EH (cell line): ENCODE measurements at regions not wholly inside any gene's neighbourhood (a gene's known extent, or its start where the extent isn't known, plus 50 kb on each side); places are given as distances from the start of the nearest gene placed in this dataset.
A peak's percentile ranks its signal among the peaks of the same experiment; 100 is the strongest.
"Not testable (repeated sequence)": the region's sequence is repeated elsewhere in the genome, so short reads cannot be mapped to it uniquely, and the experiment has no call there.

Source experiments
- DNase-seq: peaks from one replicate; pipeline ENCODE4 v3.0.0-alpha.2; 2015; ENCODE audit warnings: low read depth

- DNase-seq, result no peak
These were observed 636.8 kb downstream of the PRR16 start for GRCh38 chr5:121100931-121101330.

- DNase-seq, result no peak
These were observed 641.8 kb downstream of the PRR16 start for GRCh38 chr5:121105921-121106320.

DNA sequence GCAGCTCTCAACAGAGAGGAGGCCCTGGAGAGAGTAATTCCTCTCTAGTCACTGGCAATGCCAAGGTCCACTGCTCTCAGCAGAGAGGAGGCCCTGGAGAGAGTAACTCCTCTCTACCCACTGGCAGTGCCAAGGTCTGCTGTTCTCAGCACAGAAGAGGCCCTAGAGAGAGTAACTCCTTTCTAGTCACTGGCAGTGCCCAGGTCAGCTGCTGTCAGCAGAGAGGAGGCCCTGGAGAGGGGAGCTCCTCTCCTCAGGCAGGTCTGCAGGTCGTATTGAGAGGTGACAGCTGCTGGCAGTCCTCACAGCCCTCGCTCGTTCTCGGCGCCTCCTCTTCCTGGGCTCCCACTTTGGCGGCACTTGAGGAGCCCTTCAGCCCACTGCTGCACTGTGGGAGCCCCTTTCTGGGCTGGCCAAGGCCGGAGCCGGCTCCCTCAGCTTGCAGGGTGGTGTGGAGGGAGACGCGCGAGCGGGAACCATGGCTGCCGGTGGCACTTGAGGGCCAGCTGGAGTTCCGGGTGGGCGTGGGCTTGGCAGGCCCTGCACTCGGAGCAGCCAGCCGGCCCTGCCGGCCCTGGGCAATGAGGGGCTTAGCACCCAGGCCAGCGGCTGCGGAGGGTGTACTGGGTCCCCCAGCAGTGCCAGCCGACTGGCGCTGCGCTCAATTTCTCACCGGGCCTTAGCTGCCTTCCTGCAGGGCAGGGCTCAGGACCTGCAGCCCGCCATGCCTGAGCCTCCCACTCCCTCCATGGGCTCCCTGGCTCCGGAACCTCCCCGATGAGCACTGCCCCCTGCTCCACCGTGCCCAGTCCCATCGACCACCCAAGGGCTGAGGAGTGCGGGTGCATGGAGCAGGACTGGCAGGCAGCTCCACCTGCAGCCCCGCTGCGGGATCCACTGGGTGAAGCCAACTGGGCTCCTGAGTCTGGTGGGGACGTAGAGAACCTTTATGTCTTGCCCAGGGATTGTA lies 642.9 kb downstream of the PRR16 start:
- not testable (repeated sequence) for DNase-seq

DNA sequence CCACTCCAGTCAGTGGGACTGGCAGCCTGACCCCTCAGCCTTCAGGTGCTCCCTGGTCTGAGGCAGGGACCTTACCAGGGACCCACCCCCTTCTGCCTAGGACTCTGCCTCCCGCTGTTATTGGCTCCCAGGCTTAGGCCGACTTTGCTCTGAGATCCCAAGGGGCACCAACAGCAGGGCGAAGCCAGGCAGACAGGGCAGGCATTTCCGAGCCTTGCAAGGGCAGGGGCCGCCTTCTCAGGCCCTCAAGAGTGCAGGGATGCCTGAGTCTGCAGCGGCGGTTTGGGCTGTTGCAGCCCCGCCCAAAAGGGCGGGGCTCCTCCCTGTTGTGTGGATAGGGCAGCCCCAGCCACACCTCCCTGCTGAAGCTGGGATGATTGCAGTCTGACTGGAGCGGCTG lies 644.6 kb downstream of the PRR16 start:
- peak; percentile 2 for DNase-seq

- no peak for DNase-seq
These were observed 645.7 kb downstream of the PRR16 start for GRCh38 chr5:121109817-121110216.

DNA sequence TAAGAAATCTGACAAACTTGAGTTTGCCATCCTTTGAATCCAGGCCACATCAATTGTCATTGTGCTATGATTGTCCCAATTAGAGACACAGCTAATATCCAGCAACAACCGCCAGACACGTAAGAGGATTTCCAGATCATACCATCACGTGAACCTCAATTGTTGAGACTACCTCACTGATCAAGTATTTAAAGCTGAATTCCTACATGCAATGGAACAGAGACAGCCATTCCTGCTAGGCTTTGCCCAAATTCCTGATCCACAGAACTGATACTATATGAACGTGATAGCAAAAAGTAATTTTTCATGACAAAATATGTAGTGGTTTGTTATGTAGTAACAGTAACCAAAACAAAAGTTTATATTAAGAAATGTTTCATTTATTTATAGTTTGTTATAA lies 657.7 kb downstream of the PRR16 start:
- no peak for DNase-seq

GRCh38 chr5:121138495-121138907 lies 674.4 kb downstream of the PRR16 start:
- DNase-seq, result no peak

DNA sequence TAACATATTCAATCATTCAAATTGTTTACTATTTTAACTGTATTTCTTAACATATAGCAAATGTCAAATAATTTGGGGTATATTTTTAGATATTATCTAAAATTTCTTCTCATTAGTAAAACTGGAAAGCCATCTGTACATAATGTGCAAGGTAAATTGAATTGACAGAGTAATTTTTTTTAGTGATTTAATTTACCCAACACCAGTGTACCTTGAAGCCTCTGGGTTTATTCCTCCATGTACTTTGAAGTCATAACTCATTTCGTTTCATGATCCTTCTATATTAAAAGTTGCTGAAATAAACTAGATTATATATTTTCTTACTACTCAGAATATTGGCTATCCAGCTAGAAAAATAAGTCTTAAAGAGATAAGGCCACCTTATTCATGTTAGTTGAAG lies 674.9 kb downstream of the PRR16 start:
- no peak for DNase-seq

GRCh38 chr5:121144764-121145163 lies 680.7 kb downstream of the PRR16 start:
- peak; percentile 0 for DNase-seq

GRCh38 chr5:121151534-121151933 lies 687.4 kb downstream of the PRR16 start:
- no peak for DNase-seq

DNA sequence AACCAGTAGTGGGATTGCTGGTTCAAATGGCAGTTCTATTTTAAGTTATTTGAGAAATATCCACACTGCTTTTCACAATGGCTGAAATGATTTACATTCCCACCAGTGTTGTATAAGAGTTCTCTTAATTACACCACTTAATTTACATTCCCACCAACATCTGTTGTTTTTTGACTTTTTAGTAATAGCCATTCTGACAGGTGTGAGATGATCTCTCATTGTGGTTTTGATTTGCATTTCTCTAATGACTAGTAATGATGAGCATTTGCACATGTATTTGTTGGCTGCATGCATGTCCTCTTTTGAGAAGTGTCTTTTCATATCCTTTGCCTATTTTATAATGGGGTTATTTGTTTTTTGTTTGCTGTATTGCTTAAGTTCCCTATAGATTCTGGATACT lies 688.3 kb downstream of the PRR16 start:
- no peak for DNase-seq

DNA sequence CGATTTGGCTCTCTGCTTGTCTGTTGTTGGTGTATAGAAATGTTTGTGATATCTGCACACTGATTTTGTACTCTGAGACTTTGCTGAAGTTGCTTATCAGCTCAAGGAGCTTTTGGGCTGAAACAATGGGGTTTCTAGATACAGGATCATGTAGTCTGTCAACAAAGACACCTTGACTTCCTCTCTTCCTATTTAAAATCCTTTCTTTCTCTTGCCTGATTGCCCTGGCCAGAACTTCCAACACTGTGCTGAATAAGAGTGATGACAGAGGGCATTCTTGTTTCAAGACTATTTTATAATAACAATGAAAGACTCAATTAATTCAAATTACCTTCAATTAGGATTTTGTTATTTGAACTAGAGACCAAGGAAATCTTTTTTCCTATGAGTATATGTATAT lies 692.5 kb downstream of the PRR16 start:
- no peak for DNase-seq

- DNase-seq, result no peak
These were observed 693.2 kb upstream of the FTMT start for GRCh38 chr5:121158451-121158850.

DNA sequence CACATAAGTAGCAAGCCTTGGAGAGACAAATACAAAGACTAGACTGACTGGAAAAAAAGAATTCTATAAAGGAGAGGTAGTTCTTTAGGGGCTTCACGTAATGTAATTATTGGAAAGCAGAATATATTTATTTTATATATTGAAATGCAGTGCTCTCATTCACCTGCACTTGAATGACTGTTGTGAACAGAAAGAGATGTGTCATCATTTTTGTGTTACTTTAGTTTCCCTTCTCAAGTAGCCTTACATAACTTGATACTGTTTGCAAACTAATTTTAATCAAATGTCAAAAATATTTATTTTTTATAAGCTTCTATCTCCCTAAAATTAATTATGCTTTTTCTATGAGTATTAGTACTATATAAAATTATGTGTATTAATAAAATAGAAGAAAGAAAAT lies 691.1 kb upstream of the FTMT start:
- DNase-seq, result no peak

DNA sequence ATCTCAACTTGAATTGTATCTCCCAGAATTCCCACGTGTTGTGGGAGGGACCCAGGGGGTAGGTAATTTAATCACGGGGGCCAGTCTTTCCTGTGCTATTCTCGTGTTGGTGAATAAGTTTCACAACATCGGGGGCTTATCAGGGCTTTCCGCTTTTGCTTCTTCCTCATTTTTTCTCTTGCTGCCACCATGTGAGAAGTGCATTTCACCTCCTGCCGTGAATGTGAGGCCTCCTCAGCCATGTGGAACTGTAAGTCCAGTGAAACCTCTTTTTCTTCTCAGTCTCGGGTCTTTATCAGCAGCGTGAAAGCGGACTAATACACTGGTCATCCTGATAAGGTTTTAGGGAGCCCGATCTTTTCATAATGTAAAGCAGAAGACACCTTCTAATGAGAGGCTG lies 687.0 kb upstream of the FTMT start:
- DNase-seq, result no peak

- no peak for DNase-seq
These were observed 680.3 kb upstream of the FTMT start for GRCh38 chr5:121171361-121171760.

DNA sequence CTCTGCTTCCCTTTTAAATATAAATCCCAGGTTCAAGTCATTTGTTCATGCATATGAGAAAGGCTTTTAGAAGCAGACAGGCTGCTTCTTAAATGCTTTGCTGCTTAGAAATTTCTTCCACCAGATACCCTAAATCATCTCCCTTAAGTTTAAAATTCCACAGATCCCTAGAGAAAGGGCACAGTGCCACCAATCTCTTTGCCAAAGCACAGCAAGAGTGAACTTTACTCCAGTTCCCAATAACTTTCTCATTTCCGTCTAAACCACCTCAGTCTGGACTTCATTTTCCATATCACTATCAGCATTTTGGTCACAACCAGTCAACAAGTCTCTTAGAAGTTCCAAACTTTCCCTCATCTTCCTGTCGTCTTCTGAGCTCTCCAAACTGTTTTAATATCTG lies 679.8 kb upstream of the FTMT start:
- DNase-seq, result no peak

DNA sequence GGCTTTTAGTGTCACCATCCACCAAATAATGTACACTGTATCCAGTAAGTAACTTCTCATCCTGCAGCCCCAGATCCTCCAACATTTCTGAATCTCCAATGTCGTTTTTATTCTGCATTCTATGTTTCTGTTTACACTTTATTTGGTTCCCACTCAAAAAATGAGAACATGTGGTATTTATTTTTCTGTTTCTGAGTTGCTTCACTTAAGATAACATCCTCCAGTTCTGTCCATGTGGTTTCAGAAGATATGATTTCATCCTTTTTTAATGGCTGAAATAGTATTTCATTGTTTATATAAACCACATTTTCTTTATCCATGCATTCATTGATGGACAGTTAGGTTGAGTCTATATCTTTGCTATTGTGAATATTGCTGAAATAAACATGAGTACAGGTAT lies 677.3 kb upstream of the FTMT start:
- no peak for DNase-seq

GRCh38 chr5:121175986-121176385 lies 675.7 kb upstream of the FTMT start:
- DNase-seq, result no peak

- DNase-seq, result no peak
These were observed 668.7 kb upstream of the FTMT start for GRCh38 chr5:121182788-121183490.

DNA sequence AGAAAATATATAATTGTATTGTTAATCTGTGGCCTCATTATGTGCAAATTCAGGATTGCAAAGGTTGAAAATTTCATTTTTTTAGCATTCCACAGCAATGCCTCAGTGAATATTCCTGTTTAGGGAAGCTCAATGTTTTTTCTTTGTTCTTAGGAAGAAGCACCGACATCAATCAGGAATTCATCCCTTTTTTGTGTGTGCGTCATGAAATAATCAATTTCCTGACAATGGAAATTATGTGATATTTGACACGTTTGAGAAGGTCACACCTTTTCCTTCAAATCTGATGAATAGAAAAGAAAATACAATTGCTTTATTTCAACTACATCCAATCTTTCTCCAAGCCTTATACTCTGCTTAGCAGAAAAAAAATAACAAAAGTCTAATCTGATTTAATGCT lies 662.8 kb upstream of the FTMT start:
- no peak for DNase-seq

DNA sequence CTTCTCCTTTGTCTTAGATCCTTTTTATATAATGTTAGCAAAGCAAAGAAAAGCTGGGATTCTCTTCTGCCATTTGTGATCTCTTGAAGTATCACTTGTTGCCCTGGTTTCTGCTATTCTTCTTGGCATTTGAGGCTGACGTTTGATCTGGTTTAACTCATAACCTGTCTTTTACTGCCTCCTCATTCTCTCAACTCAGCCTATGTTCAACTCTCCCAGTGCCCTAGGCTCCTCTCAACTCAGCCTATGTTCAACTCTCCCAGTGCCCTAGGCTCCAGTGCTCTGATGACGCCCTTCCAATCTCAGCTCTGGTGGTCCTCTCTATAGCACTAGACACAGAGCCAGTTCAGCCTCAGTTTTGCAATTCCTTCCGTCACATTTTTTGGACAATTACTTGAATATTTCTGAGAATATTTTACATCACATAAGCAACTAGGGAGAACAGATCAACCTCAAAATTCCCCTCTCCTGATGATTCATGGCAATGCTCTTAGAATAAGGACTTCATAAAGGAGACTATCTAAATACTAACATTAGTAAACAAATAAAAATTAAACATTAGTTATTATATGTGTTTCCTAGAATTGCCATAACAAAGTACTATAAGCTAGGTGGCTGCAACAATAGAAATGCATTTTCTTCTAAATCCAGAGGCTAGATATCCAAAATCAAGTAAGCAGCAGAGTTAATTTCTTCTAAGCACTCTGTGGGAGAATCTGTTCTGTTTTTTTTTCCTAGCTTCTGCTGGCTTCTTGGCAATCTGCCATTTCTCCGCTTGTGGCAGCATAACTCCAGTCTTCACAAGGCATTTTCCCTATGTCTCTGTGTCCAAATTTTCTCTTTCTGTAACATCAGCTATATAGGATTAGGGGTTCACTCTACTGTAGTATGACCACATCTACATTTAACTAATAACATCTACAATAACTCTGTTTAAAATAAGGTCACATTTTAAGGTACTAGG lies 662.1 kb upstream of the FTMT start:
- DNase-seq, result peak; percentile 29
